ENCODE measurements at regions not wholly inside any gene's neighbourhood (a gene's known extent, or its start where the extent isn't known, plus 50 kb on each side); places are given as distances from the start of the nearest gene placed in this dataset.

DNA sequence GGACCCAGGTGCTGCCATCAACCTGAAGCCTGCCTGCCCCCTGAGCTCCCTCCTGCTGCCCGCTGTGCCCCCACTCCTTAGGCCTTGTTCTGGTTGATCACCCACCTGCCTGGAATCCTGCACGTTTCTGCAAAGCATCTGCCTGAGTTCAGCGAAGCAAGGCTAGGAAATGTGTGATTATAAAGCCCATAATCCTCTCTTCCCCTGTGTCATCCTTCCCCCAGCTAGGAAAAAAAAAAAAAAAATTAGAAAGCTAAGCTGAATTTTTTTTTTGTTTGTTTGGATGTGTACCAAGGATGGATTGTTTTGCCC lies 93.2 kb downstream of the FOXA2 start:
- TF ChIP-seq, protein P1, sequence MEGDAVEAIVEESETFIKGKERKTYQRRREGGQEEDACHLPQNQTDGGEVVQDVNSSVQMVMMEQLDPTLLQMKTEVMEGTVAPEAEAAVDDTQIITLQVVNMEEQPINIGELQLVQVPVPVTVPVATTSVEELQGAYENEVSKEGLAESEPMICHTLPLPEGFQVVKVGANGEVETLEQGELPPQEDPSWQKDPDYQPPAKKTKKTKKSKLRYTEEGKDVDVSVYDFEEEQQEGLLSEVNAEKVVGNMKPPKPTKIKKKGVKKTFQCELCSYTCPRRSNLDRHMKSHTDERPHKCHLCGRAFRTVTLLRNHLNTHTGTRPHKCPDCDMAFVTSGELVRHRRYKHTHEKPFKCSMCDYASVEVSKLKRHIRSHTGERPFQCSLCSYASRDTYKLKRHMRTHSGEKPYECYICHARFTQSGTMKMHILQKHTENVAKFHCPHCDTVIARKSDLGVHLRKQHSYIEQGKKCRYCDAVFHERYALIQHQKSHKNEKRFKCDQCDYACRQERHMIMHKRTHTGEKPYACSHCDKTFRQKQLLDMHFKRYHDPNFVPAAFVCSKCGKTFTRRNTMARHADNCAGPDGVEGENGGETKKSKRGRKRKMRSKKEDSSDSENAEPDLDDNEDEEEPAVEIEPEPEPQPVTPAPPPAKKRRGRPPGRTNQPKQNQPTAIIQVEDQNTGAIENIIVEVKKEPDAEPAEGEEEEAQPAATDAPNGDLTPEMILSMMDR (IDR thresholded peaks at IDR 0.05): no peak
- TF ChIP-seq POLR2A (IDR thresholded peaks at IDR 0.05): no peak
- TF ChIP-seq POLR2AphosphoS5 (IDR thresholded peaks at IDR 0.05): no peak
- TF ChIP-seq EP300 (IDR thresholded peaks at IDR 0.05): no peak

Measured in sigmoid colon (tissue), 4 donors.